GM23338 (cell line): ENCODE measurements at regions not wholly inside any gene's neighbourhood (a gene's known extent, or its start where the extent isn't known, plus 50 kb on each side); places are given as distances from the start of the nearest gene placed in this dataset.

ENCODE experiments used
- ATAC-seq: fragments of 200-7000 bp; cut with Tn5 transposase; 3 replicates; pipeline ENCODE4 v1.9.1; 2020
- DNase-seq: peaks from one replicate; pipeline ENCODE4 v3.0.0-alpha.2; 2015; ENCODE audit warnings: low spot score
- H2AFZ ChIP-seq: fragments of 200-600 bp; sonication (generic); 2 replicates; pipeline ENCODE4 v1.8.0; 2016; ENCODE audit warnings: antibody characterized with exemption, mild to moderate bottlenecking, moderate library complexity
- H3F3A ChIP-seq: fragments of 200-600 bp; sonication (generic); replicated peaks from 2 replicates; pipeline ENCODE4 v1.8.0; 2017; ENCODE audit warnings: antibody characterized with exemption, mixed run types, low read depth
- H3K27ac ChIP-seq: fragments of 200-600 bp; sonication (generic); 2 replicates; pipeline ENCODE4 v1.6.1; 2016; ENCODE audit warnings: low read depth
- H3K27me3 ChIP-seq: fragments of 200-600 bp; sonication (generic); 2 replicates; pipeline ENCODE4 v1.8.0; 2016; ENCODE audit warnings: mild to moderate bottlenecking, mixed run types, moderate library complexity; ENCODE audit not compliant: insufficient read depth
- H3K36me3 ChIP-seq: fragments of 200-600 bp; sonication (generic); 2 replicates; pipeline ENCODE4 v1.8.0; 2016; ENCODE audit warnings: mild to moderate bottlenecking; ENCODE audit not compliant: insufficient read depth
- H3K4me1 ChIP-seq: fragments of 200-600 bp; sonication (generic); 2 replicates; pipeline ENCODE4 v1.8.0; 2016; ENCODE audit warnings: mild to moderate bottlenecking, moderate library complexity; ENCODE audit not compliant: insufficient read depth
- H3K4me2 ChIP-seq: fragments of 200-600 bp; sonication (generic); 2 replicates; pipeline ENCODE4 v1.7.1; 2017; ENCODE audit warnings: mixed run types
- H3K4me3 ChIP-seq: fragments of 200-600 bp; sonication (generic); 2 replicates; pipeline ENCODE4 v1.6.1; 2016; ENCODE audit warnings: mixed run types
- H3K79me2 ChIP-seq: fragments of 200-600 bp; sonication (generic); replicated peaks from 2 replicates; pipeline ENCODE4 v1.8.0; 2017; ENCODE audit warnings: mild to moderate bottlenecking; ENCODE audit not compliant: insufficient read depth
- H3K9me2 ChIP-seq: fragments of 200-600 bp; sonication (generic); 2 replicates; pipeline ENCODE4 v1.8.0; 2017; ENCODE audit not compliant: insufficient read depth
- H4K20me1 ChIP-seq: fragments of 200-600 bp; sonication (generic); replicated peaks from 2 replicates; pipeline ENCODE4 v1.8.0; 2017; ENCODE audit warnings: mild to moderate bottlenecking; ENCODE audit not compliant: insufficient read depth
- H3K27ac Mint-ChIP-seq: 2 replicates; pipeline ENCODE4 v1.8.0; 2020; ENCODE audit warnings: inconsistent platforms, mild to moderate bottlenecking, moderate library complexity, mixed read lengths
- H3K27me3 Mint-ChIP-seq: 3 replicates; pipeline ENCODE4 v1.8.0; 2022; ENCODE audit warnings: low read depth, mild to moderate bottlenecking, moderate library complexity, mixed read lengths, inconsistent platforms; ENCODE audit not compliant: insufficient read depth, poor library complexity
- H3K36me3 Mint-ChIP-seq: 3 replicates; pipeline ENCODE4 v1.8.0; 2021; ENCODE audit warnings: low read depth, mild to moderate bottlenecking, inconsistent platforms, moderate library complexity, mixed read lengths
- H3K4me1 Mint-ChIP-seq: 3 replicates; pipeline ENCODE4 v1.8.0; 2020; ENCODE audit warnings: mild to moderate bottlenecking, inconsistent platforms, mixed read lengths
- H3K4me3 Mint-ChIP-seq: 3 replicates; pipeline ENCODE4 v1.8.0; 2021; ENCODE audit warnings: moderate library complexity, mild to moderate bottlenecking, inconsistent platforms, mixed read lengths
- H3K9me3 Mint-ChIP-seq: 3 replicates; pipeline ENCODE4 v1.8.0; 2020; ENCODE audit warnings: moderate library complexity, mild to moderate bottlenecking, inconsistent platforms, mixed read lengths
- CREB1 ChIP-seq: fragments of 250-450 bp; sonication (Bioruptor Pico); IDR thresholded peaks from 2 replicates; pipeline ENCODE4 v1.5.0; 2020; ENCODE audit warnings: low read depth, mild to moderate bottlenecking, moderate library complexity
- CTCF ChIP-seq, 2 experiments: fragments of 200-600 bp in 1 of 2; sonication (generic) in 1 of 2; conservative IDR thresholded peaks; 2 replicates each; pipeline versions ENCODE4 v1.5.1 to v1.6.1; 2016 to 2017; ENCODE audit warnings: antibody characterized with exemption in 2 of 2, low read depth in 2 of 2, mild to moderate bottlenecking in 2 of 2, moderate library complexity in 1 of 2
- ETS1 ChIP-seq: IDR thresholded peaks from 2 replicates; pipeline ENCODE4 v1.6.1; 2016; ENCODE audit warnings: antibody characterized with exemption
- EZH2 ChIP-seq: fragments of 200-600 bp; sonication (generic); IDR thresholded peaks from one replicate; pipeline ENCODE4 v1.8.0; 2017; ENCODE audit warnings: antibody characterized with exemption, mild to moderate bottlenecking, low read depth; ENCODE audit not compliant: unreplicated experiment
- NANOG ChIP-seq: IDR thresholded peaks from 2 replicates; pipeline ENCODE4 v1.6.1; 2016; ENCODE audit warnings: antibody characterized with exemption, borderline replicate concordance
- POLR2AphosphoS5 ChIP-seq: IDR thresholded peaks from 2 replicates; pipeline ENCODE4 v1.6.1; 2016; ENCODE audit warnings: antibody characterized with exemption, low read depth
- REST ChIP-seq: IDR thresholded peaks from one replicate; pipeline ENCODE4 v1.6.1; 2018; ENCODE audit warnings: antibody characterized with exemption; ENCODE audit not compliant: unreplicated experiment
- ZNF114 ChIP-seq: fragments of 250-450 bp; sonication (Bioruptor Pico); IDR thresholded peaks from 2 replicates; pipeline ENCODE4 v1.5.0; 2020; ENCODE audit warnings: mild to moderate bottlenecking, moderate library complexity
- ZNF331 ChIP-seq: fragments of 250-450 bp; sonication (Bioruptor Pico); IDR thresholded peaks from 2 replicates; pipeline ENCODE4 v1.5.0; 2020; ENCODE audit warnings: low read depth, mild to moderate bottlenecking, moderate library complexity
- ZNF462 ChIP-seq: fragments of 250-450 bp; sonication (Bioruptor Pico); IDR thresholded peaks from 2 replicates; pipeline ENCODE4 v1.5.0; 2020; ENCODE audit warnings: mild to moderate bottlenecking, moderate library complexity

GRCh38 chr6:160808263-160808662 is 106.2 kb downstream of the PLG start (continued):
- no peak for TF ChIP-seq ZNF462 (CRISPR knock-in tag)
- no peak for TF ChIP-seq ZNF331 (CRISPR knock-in tag)
- no peak for TF ChIP-seq CTCF (conservative IDR thresholded peaks at IDR 0.05; ENCODE audit: low read depth in 2 of 2)
- no peak for TF ChIP-seq POLR2AphosphoS5
- TF ChIP-seq CREB1 (CRISPR knock-in tag) = no peak
- TF ChIP-seq ETS1 = no peak
- no peak for TF ChIP-seq ZNF114 (CRISPR knock-in tag)

GRCh38 chr6:160810238-160810637 is 108.2 kb downstream of the PLG start:
- no peaks in the 10 kb centered on the region for H3K36me3 ChIP-seq
- ATAC-seq (no peak), DNase-seq (no peak)
- H3F3A ChIP-seq = no peaks in the 10 kb centered on the region
- Mint-ChIP-seq H3K36me3 (no peaks in the 10 kb centered on the region), H3K4me1 (peaks cover 12% of the 10 kb centered on the region; the same call in 2 of the 3 replicates), H3K27me3 (no peaks in the 10 kb centered on the region), H3K4me3 (no peak overlapping the region), H3K9me3 (no peaks in the 10 kb centered on the region), H3K27ac (no peak overlapping the region)
- H4K20me1 ChIP-seq = no peaks in the 10 kb centered on the region
- H2AFZ ChIP-seq = no peak overlapping the region
- H3K9me2 ChIP-seq = no peaks in the 10 kb centered on the region; the same call in 1 of the 2 replicates
- no peak overlapping the region for H3K4me2 ChIP-seq
- H3K4me3 ChIP-seq = no peak overlapping the region
- no peaks in the 10 kb centered on the region for H3K27me3 ChIP-seq
- no peak overlapping the region for H3K27ac ChIP-seq
- 0 out of 2 replicates have a peak, but pooled peaks cover 8% of the 10 kb centered on the region for H3K4me1 ChIP-seq
- no peaks in the 10 kb centered on the region for H3K79me2 ChIP-seq
- TF ChIP-seq CREB1 (CRISPR knock-in tag) (no peak), ETS1 (no peak), NANOG (no peak), REST (no peak), EZH2 (no peak)
